Prostate gland (tissue), 2 donors: ENCODE measurements at regions not wholly inside any gene's neighbourhood (a gene's known extent, or its start where the extent isn't known, plus 50 kb on each side); places are given as distances from the start of the nearest gene placed in this dataset.
"Not testable (repeated sequence)": the region's sequence is repeated elsewhere in the genome, so short reads cannot be mapped to it uniquely, and the experiment has no call there.

Source experiments
- DNase-seq: peaks from one replicate; pipeline ENCODE4 v3.0.0-alpha.2; 2019; ENCODE audit warnings: low spot score
- H3K27ac ChIP-seq, 2 donors: fragments of 200-600 bp; sonication (generic); 2 replicates each; pipeline ENCODE4 v1.5.1; 2017 to 2019
- H3K27me3 ChIP-seq: fragments of 200-600 bp; sonication (generic); replicated peaks from 2 replicates; pipeline ENCODE4 v1.5.1; 2019; ENCODE audit not compliant: insufficient read depth
- H3K36me3 ChIP-seq, 2 donors: fragments of 200-600 bp; sonication (generic); 1 replicate in 1 of 2; 2 replicates in 1 of 2; pipeline versions ENCODE4 v1.5.1 to v1.8.1; 2017 to 2019
- H3K4me1 ChIP-seq: fragments of 200-600 bp; sonication (generic); replicated peaks from 2 replicates; pipeline ENCODE4 v1.5.1; 2019
- H3K4me3 ChIP-seq, 2 donors: fragments of 200-600 bp; sonication (generic); 2 replicates each; pipeline ENCODE4 v1.5.1; 2017 to 2019
- H3K9me3 ChIP-seq: fragments of 200-600 bp; sonication (generic); 2 replicates; pipeline ENCODE4 v1.5.1; 2017
- POLR2A ChIP-seq: fragments of 450-650 bp; IDR thresholded peaks from one replicate; pipeline ENCODE4 v1.6.1; 2016; ENCODE audit warnings: antibody characterized with exemption, mild to moderate bottlenecking
- POLR2AphosphoS5 ChIP-seq: sonication (generic); formaldehyde crosslinking; IDR thresholded peaks from one replicate; pipeline ENCODE4 v1.6.1; 2017; ENCODE audit warnings: antibody characterized with exemption
- WGBS: methylation state at CpG from one replicate; pipeline ENCODE4 v1.1.5; 2018; 5-methylcytosine and 5-hydroxymethylcytosine counted together
- intact Hi-C: fragments of 100-400 bp; cut with DNase I; formaldehyde crosslinking; loops from one replicate; pipeline ENCODE4 v1.14.2; 2022
- TF ChIP-seq, protein P1 (sequence below), 4 experiments: fragments of 200-600 bp in 2 of 4; fragments of 450-650 bp in 2 of 4; sonication (generic) in 2 of 4; IDR thresholded peaks; 1 replicate in 3 of 4; 2 replicates in 1 of 4; pipeline ENCODE4 v1.5.1; 2016 to 2019; ENCODE audit warnings: antibody characterized with exemption in 4 of 4, mild to moderate bottlenecking in 2 of 4, moderate library complexity in 2 of 4

DNA sequence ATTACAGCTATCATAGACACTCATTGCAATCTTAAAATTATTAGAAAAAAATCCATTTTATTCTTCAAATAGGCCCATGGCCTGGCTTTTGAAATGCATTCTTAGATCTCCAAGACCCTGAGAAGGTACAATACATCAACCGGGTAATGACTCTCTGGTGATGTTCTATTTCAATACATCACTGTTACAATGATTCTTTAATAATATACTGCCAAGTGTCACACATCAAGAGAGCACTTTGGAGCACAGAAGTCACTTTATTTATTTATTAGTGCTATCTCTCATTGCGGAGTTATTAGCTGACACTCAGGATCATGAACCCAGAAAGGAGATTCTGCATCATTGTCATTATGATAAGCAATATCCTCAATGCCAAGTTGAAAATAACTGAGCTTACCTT lies 748.5 kb upstream of the MBL2 start:
- Histone ChIP-seq H3K9me3 (no peaks in the 10 kb centered on the region), H3K36me3 (no peaks in the 10 kb centered on the region), H3K4me3 (no peak overlapping the region), H3K4me1 (no peaks in the 10 kb centered on the region), H3K27ac (no peak overlapping the region), H3K27me3 (no peaks in the 10 kb centered on the region)
- TF ChIP-seq POLR2AphosphoS5, result no peak
- no peak for TF ChIP-seq POLR2A
- TF ChIP-seq, protein P1, sequence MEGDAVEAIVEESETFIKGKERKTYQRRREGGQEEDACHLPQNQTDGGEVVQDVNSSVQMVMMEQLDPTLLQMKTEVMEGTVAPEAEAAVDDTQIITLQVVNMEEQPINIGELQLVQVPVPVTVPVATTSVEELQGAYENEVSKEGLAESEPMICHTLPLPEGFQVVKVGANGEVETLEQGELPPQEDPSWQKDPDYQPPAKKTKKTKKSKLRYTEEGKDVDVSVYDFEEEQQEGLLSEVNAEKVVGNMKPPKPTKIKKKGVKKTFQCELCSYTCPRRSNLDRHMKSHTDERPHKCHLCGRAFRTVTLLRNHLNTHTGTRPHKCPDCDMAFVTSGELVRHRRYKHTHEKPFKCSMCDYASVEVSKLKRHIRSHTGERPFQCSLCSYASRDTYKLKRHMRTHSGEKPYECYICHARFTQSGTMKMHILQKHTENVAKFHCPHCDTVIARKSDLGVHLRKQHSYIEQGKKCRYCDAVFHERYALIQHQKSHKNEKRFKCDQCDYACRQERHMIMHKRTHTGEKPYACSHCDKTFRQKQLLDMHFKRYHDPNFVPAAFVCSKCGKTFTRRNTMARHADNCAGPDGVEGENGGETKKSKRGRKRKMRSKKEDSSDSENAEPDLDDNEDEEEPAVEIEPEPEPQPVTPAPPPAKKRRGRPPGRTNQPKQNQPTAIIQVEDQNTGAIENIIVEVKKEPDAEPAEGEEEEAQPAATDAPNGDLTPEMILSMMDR (IDR thresholded peaks at IDR 0.05), result no peak
- 91% methylated on average over 2 of the region's 2 CpGs for WGBS
- DNase-seq, result no peak
- intact Hi-C loops, result no loop called here

DNA sequence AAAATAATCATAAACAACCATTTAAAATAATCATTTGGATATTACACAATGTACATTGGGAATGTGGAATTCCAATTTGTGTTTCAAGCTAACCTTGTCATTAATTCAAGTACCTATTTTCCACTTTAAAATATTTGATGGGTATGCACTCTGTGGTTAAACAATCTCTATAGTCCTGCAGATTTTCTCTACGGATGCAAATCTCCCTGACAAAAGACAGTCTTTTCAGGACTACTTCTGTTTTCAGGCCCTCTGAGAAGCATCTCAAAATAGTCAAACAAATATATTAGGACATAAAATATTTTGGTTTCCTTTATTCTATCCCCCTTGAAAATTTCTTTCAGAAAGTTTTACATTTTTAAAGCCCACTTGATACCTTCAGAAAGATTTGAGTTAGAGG lies 735.6 kb upstream of the MBL2 start:
- intact Hi-C loops, result no loop called here
- TF ChIP-seq POLR2AphosphoS5 (no peak), POLR2A (no peak)
- TF ChIP-seq, protein P1 (IDR thresholded peaks at IDR 0.05), result no peak
- H3K4me1 ChIP-seq, result no peaks in the 10 kb centered on the region
- H3K4me3 ChIP-seq, result no peak overlapping the region
- no peak overlapping the region for H3K27ac ChIP-seq
- H3K27me3 ChIP-seq, result no peaks in the 10 kb centered on the region
- H3K9me3 ChIP-seq, result no peaks in the 10 kb centered on the region
- 34% methylated on average over 1 of the region's 1 CpG for WGBS
- no peaks in the 10 kb centered on the region for H3K36me3 ChIP-seq
- DNase-seq, result no peak

DNA sequence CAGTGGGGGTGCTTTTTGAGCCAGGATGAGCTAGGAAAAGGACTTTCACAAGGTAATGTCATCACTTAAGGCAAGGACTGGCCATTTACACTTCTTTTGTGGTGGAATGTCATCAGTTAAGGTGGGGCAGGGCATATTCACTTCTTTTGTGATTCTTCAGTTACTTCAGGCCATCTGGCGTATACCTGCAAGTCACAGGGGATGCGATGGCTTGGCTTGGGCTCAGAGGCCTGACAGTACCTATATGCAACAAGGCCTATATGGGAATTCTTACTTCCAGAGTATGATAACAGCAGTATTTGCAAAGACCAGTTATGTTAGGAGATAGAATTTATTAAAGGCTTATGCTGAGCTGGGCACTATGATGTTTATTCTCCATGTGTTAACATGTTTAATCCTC lies 731.9 kb upstream of the MBL2 start:
- H3K4me1 ChIP-seq, H3K9me3 ChIP-seq, H3K36me3 ChIP-seq, DNase-seq, H3K4me3 ChIP-seq, H3K27ac ChIP-seq, intact Hi-C loops, H3K27me3 ChIP-seq: not testable (repeated sequence)
- 94% methylated on average over 2 of the region's 2 CpGs for WGBS

DNA sequence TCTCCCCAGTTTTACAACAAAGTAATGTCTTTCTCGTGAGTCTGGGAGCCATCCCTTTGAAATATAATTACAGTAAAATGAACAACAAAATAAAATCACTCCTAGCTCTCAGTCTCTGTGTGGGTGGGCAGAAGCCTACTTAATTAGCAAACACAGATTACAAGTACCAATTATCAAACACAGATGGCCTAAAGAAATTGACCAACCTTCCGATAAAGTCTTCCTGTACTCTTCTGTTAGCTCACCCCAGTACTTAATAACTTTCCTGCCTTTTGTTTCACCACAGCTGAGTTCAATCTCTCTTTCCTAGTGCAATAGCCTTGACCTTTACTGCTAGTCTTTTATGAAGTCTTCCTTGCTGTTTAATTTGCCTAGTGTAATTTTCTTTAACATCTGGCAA lies 719.2 kb upstream of the MBL2 start:
- TF ChIP-seq POLR2A (no peak), POLR2AphosphoS5 (no peak)
- TF ChIP-seq, protein P1 (IDR thresholded peaks at IDR 0.05), result no peak
- H3K4me3 ChIP-seq, result no peak overlapping the region
- no peak overlapping the region for H3K27ac ChIP-seq
- H3K4me1 ChIP-seq, result no peaks in the 10 kb centered on the region
- DNase-seq, result no peak
- H3K9me3 ChIP-seq, result no peaks in the 10 kb centered on the region
- WGBS, result 43% methylated on average over 2 of the region's 2 CpGs
- no peaks in the 10 kb centered on the region for H3K27me3 ChIP-seq
- no peaks in the 10 kb centered on the region for H3K36me3 ChIP-seq
- intact Hi-C loops, result no loop called here

DNA sequence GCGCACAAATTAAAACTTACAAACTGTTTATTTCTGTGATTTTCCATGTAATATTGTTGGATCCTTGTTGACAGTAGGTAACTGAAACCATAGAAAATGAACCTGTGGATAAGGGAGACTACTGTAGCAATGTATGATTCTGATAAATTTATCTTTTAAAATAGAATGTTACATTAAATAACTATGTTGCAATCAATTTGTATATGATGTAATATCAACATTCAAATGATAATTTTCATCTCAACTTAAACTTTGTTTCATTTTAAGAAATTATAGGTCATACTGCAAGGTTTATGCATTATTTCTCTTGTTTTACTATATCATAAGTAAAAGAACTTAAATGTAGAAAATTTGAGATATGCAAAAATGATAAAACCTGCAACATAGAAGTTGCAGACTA lies 718.0 kb upstream of the MBL2 start:
- Histone ChIP-seq H3K27me3 (no peaks in the 10 kb centered on the region), H3K4me1 (no peaks in the 10 kb centered on the region), H3K36me3 (no peaks in the 10 kb centered on the region), H3K27ac (no peak overlapping the region), H3K9me3 (no peaks in the 10 kb centered on the region), H3K4me3 (no peak overlapping the region)
- WGBS, result 44% methylated on average over 1 of the region's 1 CpG
- intact Hi-C loops, result no loop called here
- no peak for DNase-seq
- no peak for TF ChIP-seq POLR2A
- TF ChIP-seq, protein P1 (IDR thresholded peaks at IDR 0.05), result no peak
- TF ChIP-seq POLR2AphosphoS5, result no peak
